Smooth muscle cell (in vitro differentiated cells): ENCODE measurements at regions not wholly inside any gene's neighbourhood (a gene's known extent, or its start where the extent isn't known, plus 50 kb on each side); places are given as distances from the start of the nearest gene placed in this dataset.

Source experiments
- DNase-seq: peaks from one replicate; lab custom pipeline; 2025; ENCODE audit not compliant: unreplicated experiment; lab: John Stamatoyannopoulos, UW
- H2AFZ ChIP-seq: fragments of 200-600 bp; sonication (generic); 2 replicates; pipeline ENCODE4 v1.6.0; 2016; ENCODE audit warnings: antibody characterized with exemption, low read depth, mild to moderate bottlenecking
- H3F3A ChIP-seq: fragments of 200-600 bp; sonication (generic); 2 replicates; pipeline ENCODE4 v1.6.0; 2017; ENCODE audit warnings: antibody characterized with exemption, low read depth
- H3K27ac ChIP-seq: fragments of 200-600 bp; sonication (generic); 2 replicates; pipeline ENCODE4 v1.5.1; 2016; ENCODE audit warnings: low read depth, mild to moderate bottlenecking
- H3K27me3 ChIP-seq: fragments of 200-600 bp; sonication (generic); 2 replicates; pipeline ENCODE4 v1.6.1; 2016; ENCODE audit warnings: low read depth, mild to moderate bottlenecking
- H3K36me3 ChIP-seq: fragments of 200-600 bp; sonication (generic); 2 replicates; pipeline ENCODE4 v1.5.1; 2016; ENCODE audit warnings: low read depth
- H3K4me1 ChIP-seq: fragments of 200-600 bp; sonication (generic); 2 replicates; pipeline ENCODE4 v1.5.1; 2016; ENCODE audit warnings: low read depth
- H3K4me2 ChIP-seq: fragments of 200-600 bp; sonication (generic); 2 replicates; pipeline ENCODE4 v1.6.0; 2016; ENCODE audit warnings: mild to moderate bottlenecking
- H3K4me3 ChIP-seq: fragments of 200-600 bp; sonication (generic); 2 replicates; pipeline ENCODE4 v1.5.1; 2016; ENCODE audit warnings: mild to moderate bottlenecking
- H3K79me2 ChIP-seq: fragments of 200-600 bp; sonication (generic); 2 replicates; pipeline ENCODE4 v1.6.0; 2016; ENCODE audit warnings: low read depth, mild to moderate bottlenecking
- H3K9ac ChIP-seq: fragments of 200-600 bp; sonication (generic); 2 replicates; pipeline ENCODE4 v1.6.0; 2016; ENCODE audit warnings: low read depth
- H3K9me3 ChIP-seq: fragments of 200-600 bp; sonication (generic); replicated peaks from 2 replicates; pipeline ENCODE4 v1.5.1; 2016; ENCODE audit warnings: low read depth
- H4K20me1 ChIP-seq: fragments of 200-600 bp; sonication (generic); 2 replicates; pipeline ENCODE4 v1.6.0; 2016; ENCODE audit warnings: low read depth
- WGBS: methylation state at CpG from one replicate; pipeline ENCODE4 v1.1.7; 2016; ENCODE audit warnings: low lambda C conversion rate; 5-methylcytosine and 5-hydroxymethylcytosine counted together
- TF ChIP-seq, protein P1 (sequence below): fragments of 200-600 bp; sonication (generic); IDR thresholded peaks from 2 replicates; pipeline ENCODE4 v1.5.1; 2017; ENCODE audit warnings: borderline replicate concordance, mild to moderate bottlenecking, antibody characterized with exemption; ENCODE audit not compliant: insufficient read depth, poor library complexity, severe bottlenecking

DNA sequence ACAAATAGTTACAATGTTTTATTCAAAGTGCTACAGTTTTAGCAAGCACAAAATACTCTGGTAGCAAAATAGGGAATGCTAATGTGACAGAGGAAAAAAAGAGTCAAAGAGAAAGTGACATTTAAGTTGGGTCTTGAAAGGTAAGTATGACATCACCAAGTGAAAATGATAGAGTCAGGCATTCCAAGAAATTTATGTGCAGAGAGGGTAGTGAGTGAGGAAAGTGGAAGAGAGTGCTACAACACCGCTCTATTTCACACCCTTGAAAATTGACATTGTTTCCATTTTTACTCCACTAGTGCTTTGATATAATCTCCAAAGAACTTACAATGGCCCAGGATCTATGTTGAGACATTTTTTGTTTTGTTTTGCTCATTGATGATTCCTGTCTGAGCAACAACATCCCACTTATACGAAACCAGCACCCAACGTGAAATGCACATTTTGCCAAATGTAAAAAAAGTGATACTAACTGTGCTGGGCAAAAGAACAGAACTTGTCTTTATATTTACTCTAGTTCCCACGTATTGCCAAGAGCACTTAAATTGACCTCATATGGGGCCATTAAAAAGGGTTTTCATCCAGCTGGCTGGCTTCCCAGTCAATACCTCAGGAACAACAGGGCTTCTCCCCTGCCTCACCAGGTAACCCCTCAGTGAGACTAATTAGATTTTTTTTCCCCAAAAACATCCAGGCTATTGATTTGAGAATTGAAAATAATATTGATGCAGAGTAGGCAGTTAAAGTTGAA is 206.3 kb upstream of the NR5A2 start:
- Histone ChIP-seq H3K27me3 (no peaks in the 10 kb centered on the region), H3K36me3 (no peaks in the 10 kb centered on the region), H3K4me3 (no peak overlapping the region), H2AFZ (no peak overlapping the region), H3K9me3 (no peaks in the 10 kb centered on the region), H3K4me1 (no peaks in the 10 kb centered on the region), H3K9ac (no peak overlapping the region), H3F3A (no peaks in the 10 kb centered on the region), H3K79me2 (no peaks in the 10 kb centered on the region), H3K27ac (no peak overlapping the region), H4K20me1 (no peaks in the 10 kb centered on the region), H3K4me2 (no peak overlapping the region)
- DNase-seq, result no peak
- TF ChIP-seq, protein P1, sequence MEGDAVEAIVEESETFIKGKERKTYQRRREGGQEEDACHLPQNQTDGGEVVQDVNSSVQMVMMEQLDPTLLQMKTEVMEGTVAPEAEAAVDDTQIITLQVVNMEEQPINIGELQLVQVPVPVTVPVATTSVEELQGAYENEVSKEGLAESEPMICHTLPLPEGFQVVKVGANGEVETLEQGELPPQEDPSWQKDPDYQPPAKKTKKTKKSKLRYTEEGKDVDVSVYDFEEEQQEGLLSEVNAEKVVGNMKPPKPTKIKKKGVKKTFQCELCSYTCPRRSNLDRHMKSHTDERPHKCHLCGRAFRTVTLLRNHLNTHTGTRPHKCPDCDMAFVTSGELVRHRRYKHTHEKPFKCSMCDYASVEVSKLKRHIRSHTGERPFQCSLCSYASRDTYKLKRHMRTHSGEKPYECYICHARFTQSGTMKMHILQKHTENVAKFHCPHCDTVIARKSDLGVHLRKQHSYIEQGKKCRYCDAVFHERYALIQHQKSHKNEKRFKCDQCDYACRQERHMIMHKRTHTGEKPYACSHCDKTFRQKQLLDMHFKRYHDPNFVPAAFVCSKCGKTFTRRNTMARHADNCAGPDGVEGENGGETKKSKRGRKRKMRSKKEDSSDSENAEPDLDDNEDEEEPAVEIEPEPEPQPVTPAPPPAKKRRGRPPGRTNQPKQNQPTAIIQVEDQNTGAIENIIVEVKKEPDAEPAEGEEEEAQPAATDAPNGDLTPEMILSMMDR, result no peak
- 83% methylated on average over 4 of the region's 4 CpGs for WGBS

DNA sequence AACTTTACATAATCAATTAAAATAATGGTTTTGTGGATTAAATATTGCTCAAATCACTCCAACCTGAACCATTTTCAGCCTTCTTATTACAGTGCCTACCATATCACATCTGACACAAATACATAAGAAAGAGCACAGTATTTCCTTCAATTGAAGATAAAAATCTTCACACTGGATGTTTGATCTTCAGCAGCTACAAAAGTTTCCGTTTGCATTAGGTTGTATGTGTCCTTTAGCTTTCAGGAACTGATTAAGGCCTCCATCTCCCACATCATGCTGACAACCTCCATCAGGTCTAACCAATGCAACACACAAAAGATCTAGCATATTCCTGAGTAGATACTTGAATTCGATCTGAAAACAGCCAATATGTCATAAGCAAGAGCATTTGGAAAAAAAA is 195.1 kb upstream of the NR5A2 start:
- Histone ChIP-seq H3K36me3 (no peaks in the 10 kb centered on the region), H2AFZ (no peak overlapping the region), H3F3A (no peaks in the 10 kb centered on the region), H3K27ac (no peak overlapping the region), H3K4me2 (no peak overlapping the region), H3K79me2 (no peaks in the 10 kb centered on the region), H3K4me3 (no peak overlapping the region), H3K9me3 (no peaks in the 10 kb centered on the region), H3K4me1 (no peaks in the 10 kb centered on the region), H3K27me3 (no peaks in the 10 kb centered on the region), H4K20me1 (no peaks in the 10 kb centered on the region), H3K9ac (no peak overlapping the region)
- WGBS, result 84% methylated on average over 2 of the region's 2 CpGs
- TF ChIP-seq, protein P1, result no peak
- no peak for DNase-seq

DNA sequence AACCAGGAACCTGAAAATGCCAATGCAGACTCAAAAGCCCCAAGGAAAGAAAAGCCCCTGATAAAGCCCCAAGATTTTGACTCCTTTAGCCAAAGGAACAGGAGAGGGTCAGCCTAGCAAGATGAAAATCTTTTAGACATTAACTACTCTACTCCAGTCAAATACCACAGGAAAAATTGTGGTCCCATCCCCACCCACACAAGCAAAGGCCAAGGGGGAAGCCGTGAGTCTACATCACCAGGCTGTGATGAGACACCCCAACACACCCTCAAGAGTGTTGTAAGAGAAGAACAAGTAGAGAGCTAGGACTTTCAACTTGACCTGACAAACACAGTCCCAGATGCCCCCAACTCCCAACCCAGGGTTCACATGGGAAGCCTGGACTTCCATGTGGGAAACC is 192.8 kb upstream of the NR5A2 start:
- H3K9ac ChIP-seq, result no peak overlapping the region
- H2AFZ ChIP-seq, result no peak overlapping the region
- H3K27me3 ChIP-seq, result no peaks in the 10 kb centered on the region
- no peaks in the 10 kb centered on the region for H3K36me3 ChIP-seq
- H3K4me2 ChIP-seq, result no peak overlapping the region
- H3F3A ChIP-seq, result no peaks in the 10 kb centered on the region
- TF ChIP-seq, protein P1, result no peak
- H3K4me1 ChIP-seq, result no peaks in the 10 kb centered on the region
- no peak overlapping the region for H3K4me3 ChIP-seq
- 76% methylated on average over 1 of the region's 1 CpG for WGBS
- no peak overlapping the region for H3K27ac ChIP-seq
- H3K79me2 ChIP-seq, result no peaks in the 10 kb centered on the region
- no peak for DNase-seq
- H3K9me3 ChIP-seq, result no peaks in the 10 kb centered on the region
- H4K20me1 ChIP-seq, result no peaks in the 10 kb centered on the region

DNA sequence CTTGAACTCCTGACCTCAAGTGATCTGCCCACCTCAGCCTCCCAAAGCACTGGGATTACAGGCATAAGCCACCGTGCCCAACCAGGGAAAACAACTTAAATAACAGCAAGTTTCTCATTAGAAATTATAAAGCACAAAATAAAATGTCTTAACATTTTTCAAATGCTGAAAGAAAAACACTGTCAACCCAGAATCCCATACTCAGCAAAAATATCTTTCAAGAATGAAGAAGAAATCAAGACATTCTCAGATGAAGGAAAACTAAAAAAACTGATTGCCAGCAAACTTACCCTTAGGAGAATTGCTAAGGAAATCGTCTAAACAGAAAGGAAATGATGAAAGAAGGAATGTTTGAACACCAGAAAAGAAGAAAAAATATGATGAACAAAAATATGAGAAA is 191.1 kb upstream of the NR5A2 start:
- WGBS, result 92% methylated on average over 2 of the region's 2 CpGs
- TF ChIP-seq, protein P1, result no peak
- H4K20me1 ChIP-seq, result no peaks in the 10 kb centered on the region
- H3F3A ChIP-seq, result no peaks in the 10 kb centered on the region
- H2AFZ ChIP-seq, result no peak overlapping the region
- H3K27me3 ChIP-seq, result no peaks in the 10 kb centered on the region
- H3K4me3 ChIP-seq, result no peak overlapping the region
- no peaks in the 10 kb centered on the region for H3K4me1 ChIP-seq
- H3K36me3 ChIP-seq, result no peaks in the 10 kb centered on the region
- no peak for DNase-seq
- H3K9me3 ChIP-seq, result no peaks in the 10 kb centered on the region
- no peak overlapping the region for H3K9ac ChIP-seq
- no peak overlapping the region for H3K4me2 ChIP-seq
- no peak overlapping the region for H3K27ac ChIP-seq
- no peaks in the 10 kb centered on the region for H3K79me2 ChIP-seq
